GM12892 (cell line): ENCODE measurements at regions not wholly inside any gene's neighbourhood (a gene's known extent, or its start where the extent isn't known, plus 50 kb on each side); places are given as distances from the start of the nearest gene placed in this dataset.

Experiments
- POLR2A ChIP-seq: IDR thresholded peaks from 2 replicates; pipeline ENCODE4 v1.6.1; 2011; ENCODE audit warnings: low read depth, low read length, control low read depth
- POLR2AphosphoS5 ChIP-seq: IDR thresholded peaks from 2 replicates; pipeline ENCODE4 v1.6.1; 2011; ENCODE audit warnings: low read depth, low read length, control low read depth
- TAF1 ChIP-seq: IDR thresholded peaks from 2 replicates; pipeline ENCODE4 v1.6.1; 2011; ENCODE audit warnings: low read depth, mild to moderate bottlenecking, control low read depth, low read length, borderline replicate concordance

GRCh38 chr2:144983107-144983506 lies 463.2 kb upstream of the ZEB2 start:
- no peak for TF ChIP-seq POLR2AphosphoS5
- no peak for TF ChIP-seq POLR2A
- TF ChIP-seq TAF1, result no peak
